HG02678 (cell line): ENCODE measurements at regions not wholly inside any gene's neighbourhood (a gene's known extent, or its start where the extent isn't known, plus 50 kb on each side); places are given as distances from the start of the nearest gene placed in this dataset.
"Not testable (repeated sequence)": the region's sequence is repeated elsewhere in the genome, so short reads cannot be mapped to it uniquely, and the experiment has no call there.

Experiments
- ATAC-seq: cut with Tn5 transposase; IDR thresholded peaks from one replicate; pipeline ENCODE4 v1.9.1; 2021; ENCODE audit warnings: mild to moderate bottlenecking, moderate library complexity; ENCODE audit not compliant: unreplicated experiment

GRCh38 chr1:166691476-166691875, 147.8 kb upstream of the POGK start:
- no peak for ATAC-seq

DNA sequence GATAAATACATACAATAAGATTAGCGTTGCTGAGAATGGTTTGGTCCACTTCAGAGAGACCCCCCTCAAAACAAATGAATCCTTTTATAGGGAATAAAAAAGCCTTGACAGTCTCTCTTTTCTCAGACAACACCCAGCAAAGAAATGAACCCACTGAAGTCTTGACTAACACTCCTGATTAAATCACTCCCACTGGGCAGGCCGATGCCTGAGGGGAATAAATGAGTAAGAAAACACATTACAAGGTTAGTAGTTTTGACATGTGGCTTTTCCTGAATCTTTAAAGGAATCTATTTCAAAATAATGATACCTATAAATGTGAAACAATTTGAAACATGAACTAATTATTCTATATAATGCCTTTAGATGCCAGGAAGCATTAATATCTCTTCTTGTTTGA, 146.9 kb upstream of the POGK start:
- ATAC-seq: no peak

DNA sequence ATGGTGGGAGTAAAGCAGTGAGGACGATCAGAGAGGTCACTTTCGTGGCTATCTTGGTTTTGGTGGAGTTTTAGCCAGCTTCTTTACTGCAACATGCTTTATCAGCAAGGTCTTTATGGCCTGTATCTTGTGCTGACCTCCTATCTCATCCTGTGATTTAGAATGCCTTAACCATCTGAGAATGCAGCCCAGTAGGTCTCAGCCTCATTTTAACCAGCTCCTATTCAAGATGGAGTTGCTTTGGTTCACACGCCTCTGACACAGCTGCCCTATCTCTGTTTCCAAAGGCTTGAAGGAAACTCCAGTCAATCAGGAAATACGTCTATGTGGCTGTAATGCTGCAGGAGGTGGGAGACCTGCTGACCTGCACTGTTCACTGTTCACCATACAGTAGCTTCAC, 146.1 kb upstream of the POGK start:
- ATAC-seq: no peak

- ATAC-seq: no peak
These were observed 145.5 kb upstream of the POGK start for GRCh38 chr1:166693673-166694297.

GRCh38 chr1:166695115-166695514, 144.2 kb upstream of the POGK start:
- no peak for ATAC-seq

DNA sequence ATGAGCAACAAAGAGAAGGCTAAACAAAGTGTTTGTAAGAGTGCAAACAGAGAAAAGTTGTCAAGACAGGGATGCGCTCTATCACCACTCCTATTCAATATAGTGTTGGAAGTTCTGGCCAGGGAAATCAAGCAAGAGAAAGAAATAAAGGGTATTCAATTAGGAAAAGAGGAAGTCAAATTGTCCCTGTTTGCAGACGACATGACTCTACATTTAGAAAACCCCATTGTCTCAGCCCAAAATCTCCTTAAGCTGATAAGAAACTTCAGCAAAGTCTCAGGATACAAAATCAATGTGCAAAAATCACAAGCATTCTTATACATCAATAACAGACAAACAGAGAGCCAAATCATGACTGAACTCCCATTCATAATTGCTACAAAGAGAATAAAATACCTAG, 143.4 kb upstream of the POGK start:
- not testable (repeated sequence) for ATAC-seq

GRCh38 chr1:166698771-166699170, 140.5 kb upstream of the POGK start:
- ATAC-seq: no peak

DNA sequence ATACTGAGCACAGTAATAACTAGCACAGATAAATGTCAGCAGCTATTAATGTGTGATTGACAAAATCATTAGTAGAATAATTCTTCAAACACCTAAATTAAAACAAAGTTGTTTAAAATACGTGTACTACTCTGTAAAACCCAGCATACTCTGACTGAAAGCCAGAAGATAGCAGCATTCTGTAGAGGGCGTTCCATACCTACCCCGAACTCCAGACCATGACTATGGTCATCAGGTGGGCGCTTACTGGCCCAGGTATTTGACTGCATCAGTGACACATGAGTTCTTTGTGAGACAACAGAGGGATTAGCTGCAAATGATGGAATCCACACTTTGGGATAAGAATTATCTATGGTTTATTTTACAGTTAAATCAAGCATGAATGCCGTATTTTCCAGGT, 139.7 kb upstream of the POGK start:
- no peak for ATAC-seq

GRCh38 chr1:166700696-166701095, 138.6 kb upstream of the POGK start:
- no peak for ATAC-seq

DNA sequence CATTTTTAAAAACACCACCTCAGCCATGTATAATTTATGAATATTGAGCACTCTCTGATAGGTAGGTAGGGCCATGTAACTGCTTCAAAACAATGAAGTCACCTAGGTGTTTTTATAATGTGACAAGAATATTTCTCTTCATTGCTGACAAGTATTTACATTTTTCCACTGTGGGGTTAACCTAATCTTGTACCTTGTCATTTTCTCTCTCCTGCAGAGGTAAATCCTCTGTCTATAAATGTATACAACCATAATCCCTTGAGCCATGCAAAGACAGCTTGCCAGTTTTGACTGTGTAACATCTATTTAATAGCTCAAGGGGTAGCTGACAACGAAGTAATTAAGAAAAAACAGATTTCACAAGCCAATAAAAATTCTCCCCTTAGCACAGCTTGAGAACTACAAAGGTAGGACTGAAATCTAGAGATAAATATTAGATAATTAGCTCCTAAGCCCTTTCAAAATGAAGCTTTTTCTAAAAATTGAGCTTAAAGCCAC, 137.6 kb upstream of the POGK start:
- no peak for ATAC-seq

- ATAC-seq: no peak
These were observed 136.1 kb upstream of the POGK start for GRCh38 chr1:166703141-166703540.

GRCh38 chr1:166703726-166704462, 135.4 kb upstream of the POGK start:
- no peak for ATAC-seq

GRCh38 chr1:166705376-166706289, 133.6 kb upstream of the POGK start:
- ATAC-seq: no peak

- no peak for ATAC-seq
These were observed 122.7 kb upstream of the POGK start for GRCh38 chr1:166716620-166717019.

DNA sequence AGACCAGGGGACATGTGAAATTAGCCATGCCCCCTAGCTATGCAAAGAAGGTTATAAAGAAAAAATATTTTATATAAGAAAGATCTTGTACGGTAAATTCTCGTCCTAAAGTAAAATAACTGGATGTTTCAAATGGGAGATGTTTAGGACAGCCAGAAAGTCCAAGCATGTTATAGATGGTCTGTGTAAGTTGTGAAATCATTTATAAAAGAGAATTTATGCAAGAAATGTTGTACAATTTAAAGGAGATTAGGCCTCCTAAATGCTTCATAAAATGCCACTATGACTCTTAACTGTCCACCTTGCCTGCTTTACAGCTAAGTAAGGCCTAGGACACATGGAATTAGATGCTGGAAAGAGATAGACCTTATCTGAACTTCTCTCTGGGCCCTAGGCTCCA, 118.1 kb upstream of the POGK start:
- no peak for ATAC-seq

DNA sequence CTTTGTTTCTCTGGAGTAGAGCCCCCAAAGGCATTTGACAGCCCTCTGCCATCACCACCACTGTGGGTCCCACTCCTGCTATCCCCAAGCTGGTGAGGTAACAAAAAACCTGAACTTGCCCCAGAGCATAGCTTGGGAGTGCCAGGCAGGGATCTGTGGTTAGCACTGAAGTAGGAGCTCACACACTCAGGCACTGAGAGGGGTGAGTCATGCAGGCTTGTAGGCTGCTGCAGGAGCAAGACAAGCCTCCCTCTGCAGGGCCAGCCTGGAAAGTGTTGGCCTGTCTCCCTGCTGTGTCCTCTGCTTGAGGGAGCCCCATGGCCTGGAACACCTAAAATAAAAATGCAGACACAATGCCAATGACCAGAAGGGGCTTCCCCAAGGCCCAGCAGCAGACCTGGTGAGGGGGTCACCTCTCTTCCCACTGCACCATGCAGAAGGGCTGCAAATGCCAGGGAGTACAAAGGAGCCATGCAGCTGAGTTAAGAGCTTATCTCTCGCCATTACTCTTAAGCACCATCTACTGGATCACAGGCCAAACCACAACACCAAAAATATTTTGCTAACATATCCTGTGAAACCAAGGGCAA, 108.9 kb upstream of the POGK start:
- no peak for ATAC-seq

DNA sequence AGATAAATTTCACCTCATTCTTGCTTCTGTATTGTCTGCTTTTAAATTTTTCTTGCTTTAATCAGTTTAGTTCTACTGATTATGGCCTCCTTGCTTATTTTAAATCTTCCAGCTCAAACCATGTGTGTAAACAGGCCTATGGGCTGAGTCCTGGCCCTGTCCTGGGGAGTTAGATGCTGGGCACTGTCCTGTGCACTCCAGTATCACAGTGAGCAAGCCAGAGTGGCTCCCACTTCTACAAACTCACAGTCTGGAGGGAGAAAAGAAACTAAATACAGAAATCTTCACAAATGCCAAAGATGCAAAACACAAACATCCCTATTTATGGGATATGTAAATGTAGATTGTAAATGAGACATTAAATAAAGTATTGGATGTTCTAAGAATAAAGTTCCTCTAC, 101.1 kb upstream of the POGK start:
- no peak for ATAC-seq

GRCh38 chr1:166738873-166739272, 100.4 kb upstream of the POGK start:
- ATAC-seq: no peak

GRCh38 chr1:166740668-166741276, 98.5 kb upstream of the POGK start:
- no peak for ATAC-seq

DNA sequence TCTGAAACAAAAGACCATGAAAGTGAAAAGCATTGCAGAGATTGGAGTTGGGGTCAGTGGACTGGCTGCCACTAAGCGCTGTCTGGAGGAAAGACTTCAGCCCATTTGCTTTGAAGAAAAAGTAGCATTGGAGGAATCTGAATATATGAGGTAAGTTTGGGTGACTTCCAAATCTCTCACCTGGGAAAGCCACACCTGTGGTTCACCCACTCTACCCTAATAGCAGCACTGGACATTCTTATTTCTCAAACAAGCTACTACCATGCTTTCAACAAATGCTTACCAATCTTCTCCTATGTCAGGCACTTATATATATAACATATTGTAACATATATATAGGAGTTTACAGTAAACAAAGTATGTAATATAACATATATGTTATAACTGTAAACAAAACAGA, 76.0 kb upstream of the POGK start:
- no peak for ATAC-seq

GRCh38 chr1:166766942-166767341, 72.3 kb upstream of the POGK start:
- no peak for ATAC-seq
